Nephron (organoid): ENCODE measurements at regions not wholly inside any gene's neighbourhood (a gene's known extent, or its start where the extent isn't known, plus 50 kb on each side); places are given as distances from the start of the nearest gene placed in this dataset.
A peak's percentile ranks its signal among the peaks of the same experiment; 100 is the strongest.

Source experiments
- H3K27ac Mint-ChIP-seq, 3 experiments: 2 replicates each; pipeline ENCODE4 v1.8.0; 2020; ENCODE audit warnings: mixed read lengths in 3 of 3, mild to moderate bottlenecking in 2 of 3, moderate library complexity in 1 of 3
- H3K27me3 Mint-ChIP-seq: 2 replicates; pipeline ENCODE4 v1.8.0; 2021; ENCODE audit warnings: low read depth, mild to moderate bottlenecking, moderate library complexity, mixed read lengths
- H3K36me3 Mint-ChIP-seq: 2 replicates; pipeline ENCODE4 v1.8.0; 2020; ENCODE audit warnings: low read depth, mixed read lengths
- H3K4me1 Mint-ChIP-seq: 2 replicates; pipeline ENCODE4 v1.8.0; 2020; ENCODE audit warnings: mixed read lengths
- H3K4me3 Mint-ChIP-seq, 3 experiments: 2 replicates each; pipeline ENCODE4 v1.8.0; 2020; ENCODE audit warnings: mild to moderate bottlenecking in 3 of 3, mixed read lengths in 3 of 3, moderate library complexity in 2 of 3
- H3K9me3 Mint-ChIP-seq: 2 replicates; pipeline ENCODE4 v1.8.0; 2020; ENCODE audit warnings: mixed read lengths
- TF ChIP-seq, protein P1 (sequence below), 3 experiments: fragments of 200-600 bp; sonication (generic); IDR thresholded peaks; one replicate each; pipeline ENCODE4 v1.5.0; 2021; ENCODE audit warnings: antibody characterized with exemption in 3 of 3; ENCODE audit not compliant: unreplicated experiment in 3 of 3

DNA sequence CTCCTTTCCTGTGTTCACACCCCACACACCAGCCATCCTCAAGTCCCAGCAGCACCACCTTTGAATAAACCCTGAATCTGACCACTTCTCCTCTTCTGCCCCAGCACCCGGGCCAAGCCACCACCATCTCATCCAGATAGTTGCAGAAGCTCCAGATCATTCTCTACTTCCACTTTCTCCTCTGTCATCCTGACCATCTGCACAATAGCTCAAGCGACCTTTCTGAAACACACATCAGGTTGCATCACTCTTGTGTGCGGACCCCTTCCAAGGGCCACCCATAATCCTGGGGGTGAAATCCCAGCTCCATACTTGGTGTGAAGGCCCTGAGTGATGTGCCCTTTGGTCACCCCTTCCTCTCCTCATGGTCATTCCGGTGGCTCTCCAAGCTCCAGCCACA is 187.4 kb upstream of the GALNT17 start:
- Mint-ChIP-seq H3K4me3 (no peak overlapping the region), H3K36me3 (no peaks in the 10 kb centered on the region), H3K27ac (no peak overlapping the region), H3K4me1 (no peaks in the 10 kb centered on the region), H3K9me3 (peaks cover 12% of the 10 kb centered on the region), H3K27me3 (peaks cover 23% of the 10 kb centered on the region)
- TF ChIP-seq, protein P1, sequence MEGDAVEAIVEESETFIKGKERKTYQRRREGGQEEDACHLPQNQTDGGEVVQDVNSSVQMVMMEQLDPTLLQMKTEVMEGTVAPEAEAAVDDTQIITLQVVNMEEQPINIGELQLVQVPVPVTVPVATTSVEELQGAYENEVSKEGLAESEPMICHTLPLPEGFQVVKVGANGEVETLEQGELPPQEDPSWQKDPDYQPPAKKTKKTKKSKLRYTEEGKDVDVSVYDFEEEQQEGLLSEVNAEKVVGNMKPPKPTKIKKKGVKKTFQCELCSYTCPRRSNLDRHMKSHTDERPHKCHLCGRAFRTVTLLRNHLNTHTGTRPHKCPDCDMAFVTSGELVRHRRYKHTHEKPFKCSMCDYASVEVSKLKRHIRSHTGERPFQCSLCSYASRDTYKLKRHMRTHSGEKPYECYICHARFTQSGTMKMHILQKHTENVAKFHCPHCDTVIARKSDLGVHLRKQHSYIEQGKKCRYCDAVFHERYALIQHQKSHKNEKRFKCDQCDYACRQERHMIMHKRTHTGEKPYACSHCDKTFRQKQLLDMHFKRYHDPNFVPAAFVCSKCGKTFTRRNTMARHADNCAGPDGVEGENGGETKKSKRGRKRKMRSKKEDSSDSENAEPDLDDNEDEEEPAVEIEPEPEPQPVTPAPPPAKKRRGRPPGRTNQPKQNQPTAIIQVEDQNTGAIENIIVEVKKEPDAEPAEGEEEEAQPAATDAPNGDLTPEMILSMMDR (IDR thresholded peaks at IDR 0.05; ENCODE audit: unreplicated experiment in 3 of 3), result no peak

DNA sequence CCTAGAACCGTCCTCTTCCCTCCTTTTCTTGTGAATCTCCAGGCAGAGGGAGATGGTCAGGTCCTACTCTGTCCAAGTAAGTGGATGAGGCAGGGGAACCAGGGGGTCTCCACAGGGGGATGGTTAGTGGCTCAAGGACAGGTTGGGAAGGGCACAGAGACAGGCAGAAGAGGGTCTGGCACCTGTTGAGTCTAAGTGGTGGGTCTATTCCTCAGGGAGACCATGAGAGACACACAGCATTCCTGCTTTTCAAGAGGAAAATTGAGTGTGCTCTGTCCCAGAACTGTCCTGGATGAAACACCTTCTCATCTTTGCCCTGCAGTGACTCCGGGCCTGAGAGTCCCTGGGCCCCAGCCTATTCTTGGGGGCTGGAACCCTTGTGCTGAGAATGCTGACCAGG is 184.8 kb upstream of the GALNT17 start:
- Mint-ChIP-seq H3K27ac (no peak overlapping the region), H3K27me3 (peaks cover 25% of the 10 kb centered on the region), H3K4me3 (no peak overlapping the region), H3K4me1 (no peaks in the 10 kb centered on the region), H3K36me3 (no peaks in the 10 kb centered on the region), H3K9me3 (peaks cover 17% of the 10 kb centered on the region)
- TF ChIP-seq, protein P1 (IDR thresholded peaks at IDR 0.05; ENCODE audit: unreplicated experiment in 3 of 3), result no peak

DNA sequence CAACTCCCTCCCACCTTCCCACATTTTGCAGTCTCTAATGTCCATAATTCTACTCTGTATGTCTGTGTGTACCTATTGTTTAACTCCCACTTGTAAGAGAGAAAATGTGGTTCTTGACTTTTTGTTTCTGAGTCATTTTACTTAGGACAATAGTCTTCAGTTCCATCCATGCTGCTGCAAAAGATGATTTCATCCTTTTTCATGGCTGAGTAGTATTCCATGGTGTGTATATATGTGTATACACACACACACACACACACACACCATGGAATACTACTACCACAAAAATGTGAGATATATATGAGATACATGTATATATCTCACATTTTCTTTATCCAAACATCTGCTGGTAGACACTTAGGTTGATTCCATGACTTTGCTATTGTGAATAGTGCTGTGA is 182.1 kb upstream of the GALNT17 start:
- Mint-ChIP-seq H3K36me3 (no peaks in the 10 kb centered on the region), H3K9me3 (peaks cover 17% of the 10 kb centered on the region), H3K27ac (no peak overlapping the region), H3K4me3 (no peak overlapping the region), H3K4me1 (peaks cover 20% of the 10 kb centered on the region), H3K27me3 (peaks cover 17% of the 10 kb centered on the region)
- TF ChIP-seq, protein P1 (IDR thresholded peaks at IDR 0.05; ENCODE audit: unreplicated experiment in 3 of 3), result no peak

DNA sequence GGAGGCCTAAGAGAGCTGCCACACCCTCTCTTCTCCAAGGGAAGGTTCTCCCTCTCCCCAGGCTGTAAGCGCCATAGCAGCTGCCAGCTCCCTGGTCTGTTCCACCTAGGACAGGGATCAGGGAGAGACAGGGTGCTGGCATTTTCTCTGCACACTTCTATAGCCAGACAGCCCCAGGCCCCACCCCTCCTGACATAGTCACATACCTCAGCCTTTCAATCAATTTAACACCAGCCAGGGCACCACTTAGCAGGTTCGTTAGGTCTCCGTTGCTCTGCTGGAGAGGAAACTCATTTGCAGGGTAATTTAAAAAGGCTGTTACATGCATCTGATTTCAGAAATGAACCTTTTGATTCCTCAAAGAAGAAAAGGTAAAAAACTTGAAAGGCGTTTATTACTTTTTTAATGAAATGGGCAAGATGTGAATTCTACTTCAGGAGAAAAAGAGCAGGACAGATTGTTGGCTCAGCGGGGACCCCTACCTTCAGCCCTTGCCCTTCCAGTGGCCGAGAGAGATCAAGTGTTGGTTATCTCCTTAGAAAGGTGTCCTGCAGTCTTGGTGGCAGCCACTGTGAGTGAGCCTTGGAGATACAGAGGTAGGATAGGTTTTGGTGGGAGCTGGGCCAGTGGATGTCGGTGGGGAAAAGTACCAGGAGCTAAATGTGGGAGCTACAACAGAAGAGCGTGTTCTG is 180.5 kb upstream of the GALNT17 start:
- TF ChIP-seq, protein P1 (IDR thresholded peaks at IDR 0.05; ENCODE audit: unreplicated experiment in 3 of 3), result no peak
- Mint-ChIP-seq H3K27ac (no peak overlapping the region), H3K9me3 (peaks cover 17% of the 10 kb centered on the region), H3K4me1 (peaks cover 20% of the 10 kb centered on the region), H3K27me3 (peaks cover 11% of the 10 kb centered on the region), H3K36me3 (no peaks in the 10 kb centered on the region), H3K4me3 (no peak overlapping the region)

DNA sequence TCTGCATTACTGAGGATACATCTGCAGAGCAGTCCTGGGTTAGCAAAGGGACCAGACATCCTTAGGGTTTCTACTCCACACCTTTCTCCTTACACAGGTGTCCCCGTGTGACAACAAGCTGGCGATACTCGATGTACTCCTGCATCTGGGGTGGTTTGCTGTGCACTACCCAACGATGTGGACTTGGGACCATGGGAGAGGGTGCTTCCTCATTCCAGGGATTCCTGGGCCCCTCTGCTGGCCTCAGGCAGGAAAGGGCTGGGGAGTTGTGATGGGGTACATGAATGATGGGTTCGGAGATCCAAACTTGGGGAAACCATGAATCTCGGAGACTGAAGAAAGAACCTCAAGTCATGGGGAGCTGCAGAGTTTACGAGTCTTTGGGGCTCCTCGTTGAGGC is 179.6 kb upstream of the GALNT17 start:
- peaks cover 17% of the 10 kb centered on the region for H3K9me3 Mint-ChIP-seq
- H3K4me1 Mint-ChIP-seq, result peaks cover 20% of the 10 kb centered on the region
- no peak overlapping the region for H3K4me3 Mint-ChIP-seq
- H3K27me3 Mint-ChIP-seq, result peaks cover 10% of the 10 kb centered on the region
- H3K36me3 Mint-ChIP-seq, result no peaks in the 10 kb centered on the region
- no peak overlapping the region for H3K27ac Mint-ChIP-seq
- TF ChIP-seq, protein P1 (IDR thresholded peaks at IDR 0.05; ENCODE audit: unreplicated experiment in 3 of 3), result no peak

DNA sequence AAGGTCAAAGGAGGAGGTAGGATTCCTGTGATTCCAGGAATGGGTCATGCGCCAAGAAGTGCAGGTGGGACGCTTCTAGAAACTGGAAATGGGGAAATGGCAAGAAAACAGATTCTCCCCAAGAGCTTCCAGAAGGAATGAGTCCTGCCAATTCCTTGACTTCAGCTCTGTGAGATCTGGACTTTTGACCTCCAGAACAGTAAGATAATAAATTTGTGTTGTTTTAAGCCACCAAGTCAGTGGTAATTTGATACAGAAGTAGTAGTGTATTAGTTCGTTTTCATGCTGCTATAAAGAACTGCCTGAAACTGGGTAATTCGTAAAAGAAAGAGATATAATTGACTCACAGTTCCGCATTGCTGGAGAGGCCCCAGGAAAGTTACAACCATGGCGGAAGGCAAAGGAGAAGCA is 178.6 kb upstream of the GALNT17 start:
- peak overlapping the region; percentile 22 to 54 (median 40) for H3K4me3 Mint-ChIP-seq
- H3K27ac Mint-ChIP-seq, result peak overlapping the region; percentile 90 to 96 (median 95)
- TF ChIP-seq, protein P1 (IDR thresholded peaks at IDR 0.05; ENCODE audit: unreplicated experiment in 3 of 3), result no peak
- H3K27me3 Mint-ChIP-seq, result peaks cover 5% of the 10 kb centered on the region
- peaks cover 20% of the 10 kb centered on the region for H3K4me1 Mint-ChIP-seq
- peaks cover 11% of the 10 kb centered on the region for H3K9me3 Mint-ChIP-seq
- H3K36me3 Mint-ChIP-seq, result no peaks in the 10 kb centered on the region
